IPS DF 6.9 (cell line): ENCODE measurements at regions not wholly inside any gene's neighbourhood (a gene's known extent, or its start where the extent isn't known, plus 50 kb on each side); places are given as distances from the start of the nearest gene placed in this dataset.

Experiments
- DNase-seq: peaks from one replicate; pipeline ENCODE4 v3.0.0-alpha.2; 2013; ENCODE audit warnings: low read depth, low spot score
- H3K27ac ChIP-seq: one replicate; pipeline ENCODE4 v1.5.1; 2013; ENCODE audit warnings: low read length, control low read depth
- H3K27me3 ChIP-seq: 2 replicates; pipeline ENCODE4 v1.6.1; 2013; ENCODE audit warnings: mild to moderate bottlenecking, low read length; ENCODE audit not compliant: control insufficient read depth, insufficient read depth
- H3K36me3 ChIP-seq: 2 replicates; pipeline ENCODE4 v1.6.1; 2013; ENCODE audit warnings: low read length; ENCODE audit not compliant: control insufficient read depth, insufficient read depth
- H3K4me1 ChIP-seq: 2 replicates; pipeline ENCODE4 v1.6.1; 2013; ENCODE audit warnings: low read length; ENCODE audit not compliant: control insufficient read depth, insufficient read depth
- H3K4me3 ChIP-seq: 2 replicates; pipeline ENCODE4 v1.5.1; 2013; ENCODE audit warnings: mild to moderate bottlenecking, low read length
- H3K9me3 ChIP-seq: 2 replicates; pipeline ENCODE4 v1.6.1; 2013; ENCODE audit warnings: low read length, inconsistent platforms; ENCODE audit not compliant: control insufficient read depth, insufficient read depth
- WGBS: extraction: QIAGEN DNeasy Blood & Tissue Kit; methylation state at CpG from one replicate; pipeline ENCODE4 v1.1.7; 2013; ENCODE audit warnings: mixed read lengths, missing lambda C conversion rate; ENCODE audit not compliant: insufficient read length, insufficient coverage; 5-methylcytosine and 5-hydroxymethylcytosine counted together

DNA sequence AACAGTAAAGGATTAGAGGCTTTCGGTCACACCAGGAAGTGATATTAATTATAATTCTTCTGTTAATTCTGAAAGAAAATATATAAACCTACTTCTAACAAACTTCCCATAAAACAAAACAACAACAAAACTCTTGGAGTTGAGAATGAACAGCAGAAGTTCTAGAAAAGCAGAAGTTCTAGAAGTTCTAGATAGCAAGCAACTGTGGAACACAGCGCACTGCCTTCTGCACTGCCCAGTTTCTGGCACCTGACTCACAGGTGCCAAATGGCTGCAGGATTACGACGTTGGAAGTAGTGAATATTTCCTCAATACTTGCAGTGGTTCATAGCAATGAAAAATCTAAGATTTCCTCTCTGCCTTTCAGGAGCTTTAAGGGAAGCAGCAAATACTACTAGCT, 132.2 kb downstream of the OR13A1 start:
- Histone ChIP-seq H3K36me3 (no peaks in the 10 kb centered on the region), H3K27ac (no peak overlapping the region), H3K9me3 (no peaks in the 10 kb centered on the region), H3K27me3 (no peaks in the 10 kb centered on the region), H3K4me1 (no peaks in the 10 kb centered on the region), H3K4me3 (no peak overlapping the region)
- WGBS, result no CpG with 5 or more reads among the region's 4 CpGs
- no peak for DNase-seq

DNA sequence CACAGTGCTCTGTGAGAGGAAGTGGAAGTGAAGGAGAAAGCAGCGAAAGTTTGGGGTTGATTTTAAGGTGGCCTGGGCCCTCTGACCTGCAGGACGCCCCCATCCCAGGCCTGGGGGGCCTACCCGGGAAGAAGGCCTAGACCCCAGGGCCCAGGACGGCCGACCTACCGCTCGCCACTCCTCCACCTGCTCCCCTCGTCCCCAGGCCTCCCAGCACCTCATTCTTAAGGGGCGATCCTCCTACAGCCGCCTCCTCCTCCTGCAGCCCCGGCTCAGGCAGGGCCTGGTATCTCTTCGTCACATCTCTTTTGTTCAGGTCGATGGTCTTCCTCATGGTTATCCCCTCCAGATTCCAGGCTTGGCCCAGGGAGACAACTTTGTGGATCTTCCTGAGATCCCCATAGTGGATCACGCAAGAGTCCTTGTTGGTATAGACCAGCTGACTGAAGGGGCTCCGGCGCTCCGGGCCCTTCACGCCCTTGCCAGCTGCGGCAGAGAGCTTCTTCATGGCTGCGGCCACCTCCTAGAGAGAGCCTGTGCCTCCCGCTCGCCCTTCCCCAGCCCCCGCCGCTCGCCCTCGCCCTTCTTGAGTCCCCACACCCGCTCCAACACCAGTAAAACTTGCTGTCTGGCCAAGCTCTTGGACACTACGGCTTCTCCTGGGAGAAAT, 117.5 kb downstream of the OR13A1 start:
- H3K36me3 ChIP-seq, result no peaks in the 10 kb centered on the region

DNA sequence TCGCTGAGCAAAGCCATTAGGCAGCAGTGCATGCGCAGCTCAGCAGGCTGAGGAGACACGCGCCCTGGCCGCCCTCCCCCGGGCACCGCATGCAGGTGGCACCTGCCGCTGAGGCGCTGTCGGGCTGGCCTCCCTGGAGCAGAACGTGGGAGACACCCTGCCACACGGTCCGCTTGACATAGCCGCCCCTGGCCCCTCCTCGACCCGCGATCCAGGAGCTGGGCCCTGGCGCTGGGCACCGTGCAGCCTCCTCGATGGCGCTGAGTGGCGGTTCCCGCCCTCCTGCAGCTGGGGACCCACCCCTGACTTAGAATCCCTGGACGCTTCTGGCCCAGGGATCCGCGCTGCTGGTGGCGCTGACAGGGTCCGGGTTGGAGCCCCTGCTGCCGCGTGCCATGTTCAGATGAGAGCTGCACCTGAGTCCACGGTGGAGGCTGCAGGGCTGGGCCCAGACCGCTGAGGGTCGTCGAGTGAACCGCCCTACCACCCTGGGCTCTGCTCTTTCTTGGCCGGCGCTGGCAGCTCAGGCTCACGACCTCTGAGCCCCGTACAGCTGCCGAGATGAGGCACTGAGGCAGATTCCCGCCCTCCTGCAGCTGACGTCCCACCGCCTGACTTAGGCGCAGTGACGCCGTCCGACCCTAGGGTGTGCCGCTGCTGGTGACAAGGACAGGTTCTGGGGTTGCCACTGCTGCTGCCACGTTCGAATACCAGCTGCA, 116.8 kb downstream of the OR13A1 start:
- H3K9me3 ChIP-seq, result no peaks in the 10 kb centered on the region
- WGBS, result no CpG with 5 or more reads among the region's 50 CpGs
- no peaks in the 10 kb centered on the region for H3K4me1 ChIP-seq
- H3K27ac ChIP-seq, result no peak overlapping the region
- no peak overlapping the region for H3K4me3 ChIP-seq
- no peaks in the 10 kb centered on the region for H3K27me3 ChIP-seq
- DNase-seq, result no peak
- no peaks in the 10 kb centered on the region for H3K36me3 ChIP-seq

More for the DNA sequence above, 117.5 kb downstream of the OR13A1 start:
- no CpG with 5 or more reads among the region's 28 CpGs for WGBS
- Histone ChIP-seq H3K4me3 (no peak overlapping the region), H3K27me3 (no peaks in the 10 kb centered on the region), H3K4me1 (no peaks in the 10 kb centered on the region), H3K9me3 (no peaks in the 10 kb centered on the region), H3K27ac (no peak overlapping the region)
- no peak for DNase-seq

DNA sequence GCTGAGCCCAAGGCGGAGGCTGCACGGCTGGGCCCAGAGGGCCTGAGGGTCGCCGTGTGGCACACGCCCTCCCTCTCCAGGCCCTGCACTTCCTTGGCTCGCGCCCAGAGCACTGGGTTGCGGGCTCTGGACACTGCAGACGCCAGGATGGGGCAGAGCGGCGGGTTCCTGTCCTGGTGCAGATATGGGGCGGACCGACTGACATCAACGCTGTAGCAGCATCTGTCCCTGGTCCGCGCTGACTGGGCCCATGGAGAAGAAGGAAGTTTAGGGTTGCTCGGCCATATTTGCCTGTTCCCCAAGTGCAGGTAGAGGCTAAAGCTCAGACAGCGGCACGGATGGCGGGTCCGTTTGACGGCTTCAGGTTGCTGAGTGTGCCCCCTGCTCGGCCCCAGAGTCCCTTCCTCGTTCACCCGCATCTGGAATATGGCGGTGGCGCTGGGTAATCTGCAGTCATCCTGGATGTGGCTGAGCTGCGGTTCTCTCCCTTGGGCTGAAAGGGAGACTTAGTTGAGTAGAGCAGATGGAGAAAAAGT, 116.1 kb downstream of the OR13A1 start:
- Histone ChIP-seq H3K4me1 (no peaks in the 10 kb centered on the region), H3K36me3 (no peaks in the 10 kb centered on the region), H3K9me3 (no peaks in the 10 kb centered on the region), H3K27ac (no peak overlapping the region), H3K27me3 (no peaks in the 10 kb centered on the region), H3K4me3 (no peak overlapping the region)
- no CpG with 5 or more reads among the region's 28 CpGs for WGBS
- DNase-seq, result no peak

DNA sequence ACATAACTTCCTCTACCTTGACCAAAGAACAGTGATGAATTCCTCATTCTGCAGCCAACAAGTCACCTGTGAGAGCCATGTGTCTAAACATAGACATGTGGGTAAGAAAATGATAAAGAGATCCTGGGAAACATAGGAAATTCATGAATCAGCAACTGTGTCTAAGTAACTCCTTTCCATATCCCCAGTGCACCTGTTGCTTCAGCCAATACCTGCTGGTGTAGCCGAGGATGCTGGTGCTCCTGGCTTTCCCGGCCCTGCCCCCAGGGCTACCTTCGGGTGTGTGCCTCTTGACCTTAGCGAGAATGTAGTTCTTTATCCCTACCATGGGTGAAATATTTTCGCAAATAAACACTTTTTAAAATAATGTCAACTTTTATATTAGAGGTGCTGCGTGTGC, 114.1 kb downstream of the OR13A1 start:
- Histone ChIP-seq H3K36me3 (no peaks in the 10 kb centered on the region), H3K9me3 (no peaks in the 10 kb centered on the region), H3K4me3 (no peak overlapping the region), H3K27me3 (no peaks in the 10 kb centered on the region), H3K4me1 (no peaks in the 10 kb centered on the region), H3K27ac (no peak overlapping the region)
- no peak for DNase-seq
- WGBS, result no CpG with 5 or more reads among the region's 6 CpGs

DNA sequence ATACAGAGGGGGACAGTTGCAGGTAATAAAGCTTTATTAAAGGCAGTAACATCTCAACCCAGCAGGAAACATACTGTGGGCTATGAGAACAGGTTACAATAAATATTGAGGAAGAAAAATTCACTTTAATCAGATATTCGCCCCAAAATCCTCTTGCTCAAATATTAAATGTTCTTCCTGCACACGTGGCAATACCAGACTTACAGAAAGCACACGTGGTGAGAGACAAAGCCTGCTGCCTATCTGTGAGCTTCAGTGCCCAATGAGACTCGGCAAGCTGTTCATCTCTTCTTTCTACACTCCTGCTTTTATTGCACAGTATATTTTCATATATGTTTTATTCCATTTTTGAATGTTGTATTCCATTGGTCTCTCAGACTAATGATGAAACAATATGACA, 113.2 kb downstream of the OR13A1 start:
- WGBS, result no CpG with 5 or more reads among the region's 4 CpGs
- H3K4me3 ChIP-seq, result no peak overlapping the region
- no peaks in the 10 kb centered on the region for H3K9me3 ChIP-seq
- H3K36me3 ChIP-seq, result no peaks in the 10 kb centered on the region
- DNase-seq, result no peak
- H3K27ac ChIP-seq, result no peak overlapping the region
- H3K4me1 ChIP-seq, result no peaks in the 10 kb centered on the region
- H3K27me3 ChIP-seq, result no peaks in the 10 kb centered on the region

DNA sequence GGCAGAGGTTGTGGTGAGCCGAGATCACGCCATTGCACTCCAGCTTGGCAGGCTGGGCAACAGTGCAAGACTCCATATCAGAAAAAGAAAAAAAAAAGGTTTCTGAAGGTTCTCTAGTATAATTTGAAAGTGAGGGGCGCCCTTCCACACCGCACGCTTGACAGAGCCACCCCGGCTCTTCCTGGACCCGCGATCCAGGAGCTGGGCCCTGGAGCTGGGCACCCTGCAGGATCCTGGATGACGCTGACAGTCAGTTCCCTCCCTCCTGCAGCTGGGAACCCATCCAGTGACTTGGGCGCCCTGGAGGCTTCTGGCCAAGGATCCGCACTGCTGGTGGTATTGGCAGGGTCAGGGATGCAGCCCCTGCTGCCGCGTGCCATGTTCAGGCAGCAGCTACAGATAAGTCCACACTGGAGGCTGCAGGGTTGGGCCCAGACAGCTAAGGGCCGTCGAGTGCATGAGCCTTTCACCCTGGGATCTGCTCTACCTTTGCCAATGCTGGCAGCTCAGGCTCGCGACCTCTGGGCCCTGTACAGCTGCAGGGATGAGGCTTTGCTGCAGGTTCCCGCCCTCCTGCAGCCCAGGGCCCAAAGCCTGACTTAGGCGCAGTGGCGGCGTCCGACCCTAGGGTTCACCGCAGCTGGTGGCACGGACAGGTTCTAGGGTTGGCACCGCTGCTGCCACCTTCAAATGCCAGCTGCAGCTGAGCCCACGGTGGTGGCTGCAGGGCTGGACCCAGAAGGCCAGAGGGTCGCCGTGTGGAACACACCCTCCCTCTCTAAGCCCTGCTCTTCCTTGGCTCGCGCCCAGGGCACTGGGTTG, 110.2 kb downstream of the OR13A1 start:
- Histone ChIP-seq H3K27ac (no peak overlapping the region), H3K4me1 (no peaks in the 10 kb centered on the region), H3K4me3 (no peak overlapping the region), H3K27me3 (no peaks in the 10 kb centered on the region), H3K9me3 (no peaks in the 10 kb centered on the region), H3K36me3 (no peaks in the 10 kb centered on the region)
- no peak for DNase-seq
- no CpG with 5 or more reads among the region's 30 CpGs for WGBS

DNA sequence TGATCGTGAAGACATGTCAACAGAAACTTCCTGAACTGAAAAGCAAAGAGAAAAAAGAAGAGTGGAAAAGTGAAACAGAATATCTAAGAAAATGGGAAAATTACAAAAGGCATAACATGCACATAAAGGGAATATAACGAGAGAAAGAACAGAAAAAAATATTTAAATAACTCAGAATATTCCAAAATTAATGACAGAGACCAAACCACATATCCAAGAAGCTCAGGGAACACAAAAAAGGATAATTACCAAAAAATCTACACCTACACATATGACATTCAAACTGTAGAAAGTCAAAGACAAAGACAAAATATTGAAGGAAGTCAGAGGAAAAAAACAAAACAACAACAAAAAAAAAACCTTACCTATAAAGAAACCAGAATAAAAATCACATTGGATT, 105.5 kb downstream of the OR13A1 start:
- Histone ChIP-seq H3K4me1 (no peaks in the 10 kb centered on the region), H3K4me3 (no peak overlapping the region), H3K27ac (no peak overlapping the region), H3K36me3 (no peaks in the 10 kb centered on the region), H3K9me3 (no peaks in the 10 kb centered on the region), H3K27me3 (no peaks in the 10 kb centered on the region)
- no peak for DNase-seq
- WGBS, result no CpG with 5 or more reads among the region's 2 CpGs

DNA sequence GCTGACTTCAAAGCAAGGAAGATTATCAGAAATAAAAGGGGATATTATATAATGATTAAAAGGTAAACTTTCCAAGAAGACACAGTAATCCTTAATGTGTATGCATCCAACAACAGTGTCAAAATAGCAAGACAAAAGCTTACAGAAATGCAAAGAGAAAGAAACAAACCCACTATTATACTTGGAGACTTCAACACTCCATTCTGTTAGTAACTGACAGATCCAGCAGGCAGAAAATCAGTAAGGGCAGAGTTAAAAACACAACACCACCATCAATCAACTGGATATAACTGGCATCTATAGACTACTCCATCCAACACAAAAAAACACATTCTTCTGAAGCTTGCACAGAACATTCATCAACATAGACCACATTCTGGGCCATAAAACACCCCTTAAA, 103.8 kb downstream of the OR13A1 start:
- Histone ChIP-seq H3K36me3 (no peaks in the 10 kb centered on the region), H3K27ac (no peak overlapping the region), H3K9me3 (no peaks in the 10 kb centered on the region), H3K4me1 (no peaks in the 10 kb centered on the region), H3K27me3 (no peaks in the 10 kb centered on the region), H3K4me3 (no peak overlapping the region)
- DNase-seq, result no peak

DNA sequence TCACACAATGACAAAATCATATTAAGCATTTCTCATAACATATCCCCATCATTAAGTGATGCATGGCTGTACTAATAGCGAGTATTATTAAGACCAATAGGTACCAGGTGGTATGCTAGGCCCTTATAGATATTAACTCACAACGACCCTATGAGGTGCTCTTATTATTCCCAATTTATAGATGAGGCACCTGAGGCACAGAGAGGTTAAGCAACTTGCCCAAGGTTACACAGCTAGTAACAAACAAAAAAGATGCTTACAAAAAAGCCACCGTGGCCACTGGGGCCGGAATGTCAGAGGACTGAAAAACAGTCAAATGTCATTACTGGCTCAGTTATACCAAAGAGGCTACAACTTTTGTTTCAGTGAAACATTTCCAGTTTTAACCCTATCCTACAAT, 96.0 kb downstream of the OR13A1 start:
- WGBS, result no CpG with 5 or more reads among the region's 4 CpGs
- DNase-seq, result no peak

More for the DNA sequence above, 96.0 kb downstream of the OR13A1 start:
- Histone ChIP-seq H3K4me1 (no peaks in the 10 kb centered on the region), H3K36me3 (no peaks in the 10 kb centered on the region), H3K27ac (no peak overlapping the region), H3K4me3 (no peak overlapping the region), H3K9me3 (no peaks in the 10 kb centered on the region), H3K27me3 (no peaks in the 10 kb centered on the region)
